PC-3 (cell line): ENCODE measurements at regions not wholly inside any gene's neighbourhood (a gene's known extent, or its start where the extent isn't known, plus 50 kb on each side); places are given as distances from the start of the nearest gene placed in this dataset.

ENCODE experiments used
- EZH2 ChIP-seq: fragments of 300-600 bp; sonication (generic); IDR thresholded peaks from one replicate; pipeline ENCODE4 v1.6.1; 2017; ENCODE audit warnings: antibody characterized with exemption, mild to moderate bottlenecking, low read length; ENCODE audit not compliant: unreplicated experiment
- EZH2phosphoT487 ChIP-seq: fragments of 300-600 bp; sonication (generic); IDR thresholded peaks from 2 replicates; pipeline ENCODE4 v1.6.1; 2018; ENCODE audit warnings: mild to moderate bottlenecking, antibody characterized with exemption, low read length, borderline replicate concordance

- no peak for TF ChIP-seq EZH2phosphoT487
- no peak for TF ChIP-seq EZH2
Observed at GRCh38 chr15:69949485-69949884, 148.2 kb downstream of the TLE3 start.
